ENCODE measurements at regions not wholly inside any gene's neighbourhood (a gene's known extent, or its start where the extent isn't known, plus 50 kb on each side); places are given as distances from the start of the nearest gene placed in this dataset.

DNA sequence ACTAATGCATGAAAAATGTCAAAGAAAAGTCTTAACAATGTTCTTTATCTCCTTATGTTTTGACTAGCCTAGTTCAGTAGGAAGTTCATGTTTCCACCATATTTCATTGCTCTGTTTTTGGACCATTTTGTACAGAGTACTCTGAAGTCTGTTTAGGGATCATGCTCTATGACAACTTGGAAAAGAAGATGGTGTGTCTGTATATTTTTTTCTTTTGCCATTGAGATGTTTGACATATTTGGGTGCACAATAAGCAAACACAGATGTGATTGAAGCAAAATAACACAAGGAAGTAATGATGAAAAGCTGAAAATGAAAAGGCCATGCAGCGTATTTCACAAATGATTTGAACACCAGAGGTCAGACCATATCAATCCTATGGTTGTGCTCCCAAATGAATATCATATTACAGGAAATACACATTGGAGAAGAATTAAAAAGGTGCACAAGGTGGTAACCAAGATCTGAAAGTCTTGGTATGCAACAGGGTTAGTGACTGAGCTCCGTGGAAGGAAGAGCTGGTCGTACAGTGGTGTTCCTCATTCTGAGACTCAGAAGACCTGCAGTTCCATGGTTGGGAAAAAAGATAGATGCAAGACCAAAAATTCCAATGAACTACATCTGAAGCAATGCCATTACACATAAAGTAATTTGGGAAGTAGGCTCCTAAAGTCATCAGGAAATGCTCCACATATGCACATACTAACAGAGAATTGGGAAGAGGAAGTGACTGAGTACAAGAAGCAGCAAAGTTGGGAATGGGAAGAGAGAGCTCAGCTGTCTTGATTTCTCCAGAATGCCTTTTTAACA, 463.5 kb downstream of the LMO4 start:
- DNase-seq = no peak

GRCh38 chr1:87794788-87795614, 466.3 kb downstream of the LMO4 start:
- no peak for DNase-seq

DNA sequence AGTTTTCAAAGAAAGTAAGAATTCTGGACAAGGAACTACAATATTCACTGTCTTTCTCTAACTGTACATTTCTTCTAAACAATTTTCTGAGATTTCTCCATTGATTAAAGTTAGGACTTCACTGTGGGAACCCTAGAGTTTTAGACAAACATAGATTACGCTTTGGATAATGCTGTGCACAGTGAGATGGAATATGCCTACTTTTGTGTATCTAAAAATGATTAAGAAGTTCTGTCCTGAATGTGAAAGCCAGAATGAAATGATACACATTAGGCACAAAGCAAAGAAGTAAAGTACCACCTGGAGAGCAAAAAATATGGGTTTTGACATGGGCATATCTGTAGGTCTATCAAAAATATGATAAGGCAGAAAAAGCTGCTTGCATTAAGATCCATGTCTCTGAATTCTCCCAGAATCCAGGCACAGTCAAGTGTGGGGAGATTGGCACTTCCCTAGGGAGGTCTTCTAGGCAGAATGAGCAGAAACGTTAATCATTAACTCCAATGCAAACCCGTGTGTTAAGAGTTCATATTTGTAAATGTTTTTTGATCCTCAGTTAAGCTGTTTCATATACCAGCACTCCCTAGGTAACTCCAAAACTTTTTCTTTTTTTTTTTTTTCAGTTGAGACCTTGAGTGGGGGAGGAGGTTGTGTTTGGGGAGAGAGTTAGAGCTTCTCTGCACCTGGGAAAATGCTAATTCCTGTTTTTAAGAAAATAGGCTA, 467.1 kb downstream of the LMO4 start:
- DNase-seq = no peak

DNA sequence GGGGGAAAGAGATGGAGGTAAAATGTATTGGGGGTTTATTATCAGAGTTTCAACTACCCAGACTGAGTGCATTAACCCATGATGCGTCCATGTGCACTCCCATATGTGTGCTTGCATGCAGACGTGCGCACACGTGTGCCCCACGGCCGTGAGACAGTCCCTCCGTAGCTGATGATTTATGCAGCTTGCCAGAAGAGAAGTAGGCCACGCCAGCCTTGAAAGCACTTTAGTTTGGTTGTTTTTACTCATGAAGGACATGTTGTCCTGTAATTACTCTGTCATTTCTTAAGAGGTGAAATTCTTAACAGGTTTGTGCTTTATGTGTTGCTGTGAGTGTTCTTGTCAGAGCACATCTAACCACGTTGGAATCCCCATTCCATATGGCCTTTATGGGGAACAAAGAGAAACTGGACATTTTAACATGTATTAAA, 467.8 kb downstream of the LMO4 start:
- no peak for DNase-seq

- DNase-seq = no peak
Measured at GRCh38 chr1:87799451-87799850, 470.8 kb downstream of the LMO4 start.

GRCh38 chr1:87800006-87800405, 471.3 kb downstream of the LMO4 start:
- DNase-seq = no peak

- no peak for DNase-seq
Measured at GRCh38 chr1:87803375-87803774, 474.7 kb downstream of the LMO4 start.

GRCh38 chr1:87804128-87804527, 475.4 kb downstream of the LMO4 start:
- DNase-seq = no peak

- DNase-seq = no peak
Measured at GRCh38 chr1:87805666-87806378, 477.1 kb downstream of the LMO4 start.

DNA sequence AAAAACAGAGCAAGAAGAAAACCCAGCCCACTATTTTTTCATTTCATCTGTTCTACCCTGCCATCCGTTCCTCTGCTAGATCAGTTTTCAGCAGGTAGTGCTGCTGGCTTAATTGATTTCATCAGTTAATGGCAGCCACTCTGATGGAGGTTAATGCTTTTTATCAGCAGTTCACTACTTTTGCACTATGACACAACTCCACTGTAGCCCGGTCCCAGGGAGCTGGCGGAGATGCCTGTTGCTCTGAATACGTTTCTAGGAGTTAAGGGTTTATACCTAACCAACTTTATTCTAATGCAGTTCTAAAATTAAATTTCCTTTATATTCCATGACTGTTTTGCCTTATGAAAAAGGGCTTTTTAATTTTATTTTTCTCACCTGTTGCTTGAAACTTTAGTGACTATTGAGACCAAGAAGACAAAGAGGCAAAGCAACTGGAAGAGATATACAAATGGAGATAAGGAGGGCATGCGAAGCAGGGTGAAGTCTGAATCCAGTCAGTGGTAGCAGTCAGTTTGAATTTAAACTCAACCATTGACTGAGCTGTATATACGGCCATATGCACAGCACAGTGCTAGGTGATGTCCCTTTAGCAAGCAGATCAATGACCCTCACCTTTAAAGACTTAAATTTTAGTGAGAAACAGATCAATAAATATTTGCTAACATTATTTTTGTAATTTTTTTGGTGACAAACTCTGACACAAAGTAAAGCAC, 477.9 kb downstream of the LMO4 start:
- no peak for DNase-seq

- DNase-seq = no peak
Measured at GRCh38 chr1:87810166-87810565, 481.5 kb downstream of the LMO4 start.

DNA sequence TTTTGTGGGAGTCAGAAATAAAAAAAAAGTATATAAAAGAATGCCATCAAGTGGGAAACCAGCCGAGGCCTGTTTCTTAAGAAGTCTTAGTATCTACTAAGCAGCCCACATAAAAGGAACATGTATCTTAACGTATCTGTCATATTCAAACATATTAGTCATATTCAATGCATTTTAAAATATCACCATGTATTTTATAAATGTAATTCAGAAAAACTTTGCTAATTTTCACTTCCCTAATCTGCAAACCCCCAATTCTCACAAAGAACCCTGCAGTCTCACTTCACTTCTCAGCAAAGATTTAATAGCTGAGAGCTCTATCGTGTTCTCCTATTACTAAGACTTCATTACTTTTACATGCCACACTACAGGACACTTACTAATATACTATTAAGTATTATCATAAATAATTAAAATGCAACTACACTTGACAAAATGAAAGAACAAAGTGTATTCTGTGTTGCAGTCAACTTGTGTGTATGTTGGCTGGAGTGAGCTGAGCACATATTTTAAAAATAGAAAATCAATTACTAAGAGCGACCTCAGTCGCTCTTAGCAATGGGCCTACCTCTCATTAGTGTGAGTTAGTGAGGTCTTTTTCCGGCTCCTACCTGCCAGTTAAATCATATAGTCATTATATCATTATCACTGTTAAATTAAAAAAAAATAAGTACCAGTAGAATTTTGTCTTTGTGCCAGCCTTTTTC, 484.3 kb downstream of the LMO4 start:
- DNase-seq = no peak

DNA sequence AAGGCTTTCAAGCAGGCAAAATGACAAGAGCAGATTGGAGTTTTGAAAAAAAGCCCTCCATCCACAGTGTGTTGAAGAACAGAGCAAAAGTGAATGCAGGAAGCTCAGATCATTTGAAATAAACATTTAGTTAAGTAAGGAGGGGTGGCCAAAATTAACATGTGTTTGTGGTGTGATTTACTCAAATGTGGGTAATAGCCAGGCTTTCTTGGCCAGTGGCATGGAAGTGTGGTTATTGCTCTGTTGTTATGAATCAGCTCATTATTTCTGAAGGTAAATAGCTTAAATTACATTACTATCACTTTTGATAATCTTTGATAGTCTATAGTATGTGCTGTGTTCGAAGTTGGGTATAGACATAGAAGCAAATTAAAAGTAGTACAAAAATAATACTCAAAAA, 485.9 kb downstream of the LMO4 start:
- DNase-seq = no peak

DNA sequence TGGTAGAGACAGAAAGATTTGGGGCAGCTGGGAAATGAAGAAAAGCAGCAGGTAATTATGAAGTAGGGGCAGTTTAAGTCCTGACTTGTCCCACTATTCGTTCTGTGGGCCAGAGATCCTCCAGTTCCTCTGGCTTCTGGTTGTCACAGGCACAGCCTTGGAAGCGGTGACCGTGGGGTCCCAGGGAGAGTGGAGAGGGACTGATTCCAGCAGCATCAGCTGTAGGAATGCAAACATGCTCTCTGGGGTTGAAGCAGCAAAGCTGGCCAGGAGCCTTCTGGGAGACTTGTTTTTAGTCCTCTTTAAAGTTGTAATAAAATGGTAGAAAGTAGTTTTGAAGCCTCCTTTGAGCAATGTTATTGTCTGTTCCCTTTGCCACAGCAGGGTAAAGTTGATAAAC, 488.0 kb downstream of the LMO4 start:
- DNase-seq = no peak

- DNase-seq = no peak
Measured at GRCh38 chr1:87820668-87821334, 492.1 kb downstream of the LMO4 start.

GRCh38 chr1:87821335-87821697, 492.6 kb downstream of the LMO4 start:
- DNase-seq = no peak

GRCh38 chr1:87826681-87827251, 498.1 kb downstream of the LMO4 start:
- DNase-seq = no peak

DNA sequence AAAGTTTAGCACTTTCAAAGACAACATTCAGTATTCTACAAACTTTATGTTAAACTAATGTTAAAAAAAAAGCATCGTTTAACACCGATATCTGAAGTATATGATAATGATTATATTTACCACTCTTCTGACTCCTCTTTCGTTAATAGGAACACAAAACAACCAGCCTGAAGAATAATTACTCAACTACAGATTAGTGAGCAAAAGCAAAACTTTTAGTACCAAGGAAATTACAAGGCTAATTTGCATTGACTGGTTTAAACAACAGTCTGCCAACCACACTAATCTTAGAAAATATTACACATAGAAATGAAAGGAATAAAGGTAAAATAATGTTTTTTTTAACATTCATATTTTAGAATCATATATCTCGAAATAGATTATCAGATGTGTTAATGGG, 500.7 kb downstream of the LMO4 start:
- no peak for DNase-seq

GRCh38 chr1:87830432-87830978, 501.8 kb downstream of the LMO4 start:
- no peak for DNase-seq

GRCh38 chr1:87833166-87833565, 504.5 kb downstream of the LMO4 start:
- DNase-seq = peak; percentile 14

All from NCI-H2227 treated with DMSO at 0.1 percent for 48 hours (cell line).